Erythroblast (primary cell): ENCODE measurements at regions not wholly inside any gene's neighbourhood (a gene's known extent, or its start where the extent isn't known, plus 50 kb on each side); places are given as distances from the start of the nearest gene placed in this dataset.

Source experiments
- GATA1 ChIP-seq: IDR thresholded peaks from 2 replicates; pipeline ENCODE4 v1.6.1; 2011; ENCODE audit warnings: low read depth, mild to moderate bottlenecking, control low read depth, low read length, moderate library complexity
- POLR2A ChIP-seq: IDR thresholded peaks from 2 replicates; pipeline ENCODE4 v1.6.1; 2011; ENCODE audit warnings: mild to moderate bottlenecking, low read length

- TF ChIP-seq POLR2A (no peak), GATA1 (no peak)
Observed at GRCh38 chr18:73544032-73544431, 603.6 kb downstream of the FBXO15 start.
